NCI-H2171 treated with DMSO at 0.1 percent for 48 hours (cell line): ENCODE measurements at regions not wholly inside any gene's neighbourhood (a gene's known extent, or its start where the extent isn't known, plus 50 kb on each side); places are given as distances from the start of the nearest gene placed in this dataset.
"Not testable (repeated sequence)": the region's sequence is repeated elsewhere in the genome, so short reads cannot be mapped to it uniquely, and the experiment has no call there.

Experiments
- DNase-seq: peaks from one replicate; lab custom pipeline; 2025; lab: John Stamatoyannopoulos, UW

GRCh38 chr19:13652810-13653590 lies 111.3 kb upstream of the MRI1 start:
- DNase-seq: no peak

- DNase-seq: peak; percentile 39
Observed at GRCh38 chr19:13646758-13647157, 117.6 kb upstream of the MRI1 start.

GRCh38 chr19:13644645-13645044 lies 119.7 kb upstream of the MRI1 start:
- DNase-seq: no peak

- DNase-seq: peak; percentile 93
Observed at GRCh38 chr19:13640611-13641010, 123.7 kb upstream of the MRI1 start.

- no peak for DNase-seq
Observed at GRCh38 chr19:13639342-13639929, 124.9 kb upstream of the MRI1 start.

GRCh38 chr19:13637664-13638063 lies 126.7 kb upstream of the MRI1 start:
- DNase-seq: peak; percentile 20

- DNase-seq: no peak
Observed at GRCh38 chr19:13634658-13635057, 128.4 kb upstream of the CACNA1A start.

GRCh38 chr19:13633522-13633922 lies 127.2 kb upstream of the CACNA1A start:
- DNase-seq: no peak

GRCh38 chr19:13633109-13633508 lies 126.8 kb upstream of the CACNA1A start:
- DNase-seq: peak; percentile 99

GRCh38 chr19:13632164-13632563 lies 125.9 kb upstream of the CACNA1A start:
- not testable (repeated sequence) for DNase-seq

- DNase-seq: no peak
Observed at GRCh38 chr19:13629687-13630357, 123.5 kb upstream of the CACNA1A start.

- no peak for DNase-seq
Observed at GRCh38 chr19:13627531-13627930, 121.3 kb upstream of the CACNA1A start.

- peak; percentile 71 for DNase-seq
Observed at GRCh38 chr19:13623716-13624710, 117.7 kb upstream of the CACNA1A start.

GRCh38 chr19:13622766-13623715 lies 116.8 kb upstream of the CACNA1A start:
- DNase-seq: peak; percentile 76

GRCh38 chr19:13621413-13621812 lies 115.1 kb upstream of the CACNA1A start:
- no peak for DNase-seq

GRCh38 chr19:13619203-13619632 lies 112.9 kb upstream of the CACNA1A start:
- no peak for DNase-seq

GRCh38 chr19:13615890-13616289 lies 109.6 kb upstream of the CACNA1A start:
- peak; percentile 60 for DNase-seq

GRCh38 chr19:13613447-13613846 lies 107.2 kb upstream of the CACNA1A start:
- DNase-seq: peak; percentile 26

GRCh38 chr19:13611596-13611995 lies 105.3 kb upstream of the CACNA1A start:
- peak; percentile 7 for DNase-seq

- DNase-seq: peak; percentile 90
Observed at GRCh38 chr19:13610039-13610691, 103.9 kb upstream of the CACNA1A start.
